NOMO-1 treated with dmso at 0.1 percent for 144 hours (cell line): ENCODE measurements at regions not wholly inside any gene's neighbourhood (a gene's known extent, or its start where the extent isn't known, plus 50 kb on each side); places are given as distances from the start of the nearest gene placed in this dataset.
"Not testable (repeated sequence)": the region's sequence is repeated elsewhere in the genome, so short reads cannot be mapped to it uniquely, and the experiment has no call there.

Experiments
- DNase-seq: peaks from one replicate; lab custom pipeline; 2025; ENCODE audit not compliant: unreplicated experiment; lab: John Stamatoyannopoulos, UW

DNA sequence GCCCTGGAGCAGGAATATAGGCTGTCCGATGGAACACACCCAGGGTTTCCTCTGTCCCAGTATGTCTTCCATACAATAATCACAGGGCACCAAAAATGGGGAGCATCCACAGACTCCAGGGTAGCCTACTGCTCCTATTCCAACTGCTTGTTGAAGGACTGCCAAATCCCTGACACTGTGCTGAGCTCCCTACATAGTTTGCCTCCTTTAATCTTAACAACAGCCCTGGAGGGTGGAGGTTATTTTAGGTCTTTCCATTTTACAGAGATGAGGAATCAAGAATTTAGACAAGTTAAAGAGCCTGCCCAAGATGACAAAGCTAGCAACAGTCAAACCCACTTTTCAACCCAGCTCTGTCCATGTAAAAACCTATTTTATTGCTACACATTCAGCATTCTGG, 790.4 kb downstream of the DIAPH3 start:
- no peak for DNase-seq

DNA sequence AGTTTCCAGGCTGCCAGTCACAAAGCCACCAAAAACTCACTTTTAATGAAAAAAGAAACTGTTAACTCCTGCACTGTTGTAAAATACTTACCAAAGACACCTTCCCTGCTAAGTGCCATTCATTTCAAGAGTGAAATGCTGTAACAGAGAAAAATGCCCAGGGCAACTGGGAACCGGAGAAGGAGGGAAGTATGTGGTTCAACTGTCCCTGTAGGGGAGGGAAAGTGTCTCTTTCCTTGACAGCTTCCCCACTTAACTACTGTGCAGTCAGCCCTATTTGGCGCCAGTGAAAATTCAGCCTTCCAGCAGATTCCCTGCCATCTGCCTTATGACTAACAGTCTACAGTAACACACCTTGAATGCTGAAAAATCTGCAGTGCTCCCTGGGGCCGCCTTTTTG, 789.0 kb downstream of the DIAPH3 start:
- DNase-seq, result no peak

DNA sequence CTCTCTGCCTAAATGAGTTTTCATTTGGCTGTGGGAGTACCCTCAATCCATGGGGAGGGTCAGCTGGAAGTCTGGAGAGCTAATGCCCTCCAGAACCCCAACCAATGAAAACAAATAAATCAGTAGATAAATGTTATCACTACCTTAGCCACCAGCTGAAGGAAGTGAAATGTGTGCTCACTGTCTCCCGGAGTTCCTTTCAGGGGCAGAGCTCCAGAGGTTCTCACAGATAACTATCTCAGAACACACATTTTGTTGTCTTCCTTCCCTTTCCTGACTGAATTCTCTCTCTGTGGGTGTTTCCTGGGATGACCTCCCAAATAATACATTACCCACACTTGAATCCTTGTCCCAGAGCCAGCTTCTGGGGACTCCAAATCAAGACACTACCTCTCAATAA, 779.6 kb downstream of the DIAPH3 start:
- no peak for DNase-seq

DNA sequence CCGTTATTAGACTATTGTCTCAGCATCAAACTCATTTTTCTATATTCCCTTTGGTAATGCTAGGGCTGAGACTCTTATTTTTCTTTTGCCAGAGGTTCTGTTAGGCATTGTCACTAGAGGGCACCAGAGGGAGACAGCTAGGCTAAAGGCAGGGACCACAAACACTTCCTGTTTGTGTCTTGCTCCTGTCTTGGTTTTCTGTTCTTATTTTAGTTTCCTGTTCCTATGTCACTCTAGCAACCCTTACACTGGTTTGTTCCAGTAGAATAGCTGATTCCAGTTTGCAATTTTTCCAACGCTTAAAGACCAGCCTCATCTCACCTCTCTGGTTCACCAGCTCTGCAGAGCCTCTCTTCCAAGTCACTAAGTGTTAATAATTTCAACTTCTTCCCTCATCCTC, 772.0 kb downstream of the DIAPH3 start:
- DNase-seq, result peak; percentile 68

DNA sequence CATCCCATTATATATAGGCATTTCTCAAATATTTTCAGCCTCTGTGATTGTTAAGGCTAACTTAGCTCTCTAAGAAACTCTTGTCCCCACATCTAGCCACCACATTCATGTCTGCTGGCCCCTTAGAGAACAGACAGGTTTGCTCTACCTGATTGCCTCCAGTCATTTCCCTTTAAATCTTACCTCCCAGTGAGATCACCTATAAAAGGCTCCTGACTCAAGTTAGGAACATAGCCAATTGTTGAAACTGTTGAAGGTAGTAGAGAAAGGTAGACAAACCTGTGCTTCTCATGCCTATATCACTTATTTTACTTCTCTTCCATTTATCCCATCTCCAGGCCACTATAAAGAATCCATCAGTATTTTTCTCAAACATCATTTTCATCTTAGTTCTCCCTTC, 771.4 kb downstream of the DIAPH3 start:
- DNase-seq, result no peak

DNA sequence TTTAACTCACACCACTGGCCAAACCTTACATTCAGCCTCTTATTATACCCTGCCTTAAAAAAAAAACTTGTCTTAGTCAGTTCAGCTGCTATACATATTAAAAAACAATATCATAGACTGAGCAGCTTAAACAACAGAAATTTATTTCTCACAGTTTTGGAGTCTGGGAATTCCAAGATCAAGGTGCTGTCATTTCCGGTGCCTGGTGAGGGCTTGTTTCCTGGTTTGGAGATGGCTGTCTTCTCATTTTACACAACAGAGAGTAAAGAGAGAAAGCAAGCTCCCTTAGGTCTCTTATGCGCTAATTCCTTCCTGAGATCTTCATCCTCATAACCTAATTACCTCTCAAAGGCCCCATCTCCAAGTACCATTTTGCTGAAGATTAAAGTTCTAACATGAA, 769.2 kb downstream of the DIAPH3 start:
- no peak for DNase-seq

DNA sequence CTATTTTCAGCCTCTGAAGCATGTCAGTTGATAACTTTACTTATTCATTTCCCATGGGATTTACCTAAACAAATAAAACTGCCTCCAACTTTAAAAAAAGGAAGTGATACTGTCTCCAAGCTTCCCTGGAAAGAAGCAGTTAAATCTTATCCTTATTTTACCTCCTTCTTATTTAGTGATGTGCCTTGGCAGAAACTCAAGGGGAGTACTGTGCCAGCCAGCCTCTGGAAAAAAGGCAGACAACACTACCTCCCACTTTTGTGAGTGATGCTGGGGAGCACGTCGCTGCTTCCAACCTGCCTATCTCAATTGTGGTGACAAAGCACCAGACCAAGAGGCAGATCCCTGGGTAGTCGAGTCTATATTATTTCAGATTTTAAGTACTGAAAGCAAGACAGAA, 765.6 kb downstream of the DIAPH3 start:
- no peak for DNase-seq

DNA sequence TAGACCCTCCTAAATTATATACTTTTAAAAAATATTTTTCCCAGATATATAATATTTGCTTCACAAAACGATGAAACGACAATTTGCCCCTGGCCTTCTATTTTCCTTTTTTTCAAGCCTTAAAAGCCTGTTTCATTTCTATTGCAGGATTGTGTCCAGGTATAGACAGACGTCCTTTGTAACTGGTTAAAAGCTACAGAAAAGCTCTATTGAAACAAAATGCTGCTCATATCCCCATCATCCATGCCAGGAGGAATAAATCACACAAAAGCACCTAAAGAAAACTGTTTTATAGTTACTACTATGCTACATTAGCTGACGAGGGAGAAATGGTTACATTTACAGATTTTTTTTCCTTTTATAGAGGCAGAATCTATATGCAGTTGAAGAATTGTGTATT, 765.1 kb downstream of the DIAPH3 start:
- DNase-seq, result no peak

DNA sequence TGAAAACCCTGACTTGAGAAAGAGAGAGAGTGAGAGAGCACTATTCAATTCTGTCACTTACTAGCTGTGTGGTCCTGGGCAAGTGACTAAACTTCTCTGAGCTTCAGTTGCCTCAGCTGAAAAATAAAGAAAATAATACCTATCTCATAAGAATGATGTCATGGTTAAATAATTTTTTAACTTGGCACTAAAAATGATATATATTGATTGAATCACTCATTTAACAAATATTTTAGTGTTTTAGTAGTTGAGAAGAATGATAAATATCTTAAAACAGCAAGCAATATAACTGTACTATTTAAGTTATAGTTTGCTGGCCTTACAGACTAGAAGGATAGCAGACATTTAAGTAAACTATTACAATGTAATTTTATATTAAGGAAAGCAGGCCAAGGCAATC, 764.2 kb downstream of the DIAPH3 start:
- no peak for DNase-seq

DNA sequence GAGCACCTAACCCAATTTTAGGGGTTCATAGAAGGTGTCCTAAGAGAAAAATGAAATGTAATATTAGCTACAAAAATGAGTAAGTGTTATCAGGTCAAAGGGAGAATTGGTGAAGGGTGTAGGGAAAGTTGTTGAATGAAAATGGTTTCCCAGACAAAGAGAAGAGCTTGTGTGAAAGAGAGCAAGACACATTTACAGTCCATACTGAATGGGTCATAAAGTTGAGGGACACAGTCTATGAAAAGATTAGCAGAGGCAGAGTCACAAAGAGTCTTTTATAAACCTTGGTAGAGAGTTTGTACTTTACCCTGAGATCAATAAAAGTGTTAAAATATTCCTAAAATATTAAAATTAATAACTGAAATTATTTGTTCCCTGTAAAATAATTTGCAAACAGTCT, 759.4 kb downstream of the DIAPH3 start:
- no peak for DNase-seq

DNA sequence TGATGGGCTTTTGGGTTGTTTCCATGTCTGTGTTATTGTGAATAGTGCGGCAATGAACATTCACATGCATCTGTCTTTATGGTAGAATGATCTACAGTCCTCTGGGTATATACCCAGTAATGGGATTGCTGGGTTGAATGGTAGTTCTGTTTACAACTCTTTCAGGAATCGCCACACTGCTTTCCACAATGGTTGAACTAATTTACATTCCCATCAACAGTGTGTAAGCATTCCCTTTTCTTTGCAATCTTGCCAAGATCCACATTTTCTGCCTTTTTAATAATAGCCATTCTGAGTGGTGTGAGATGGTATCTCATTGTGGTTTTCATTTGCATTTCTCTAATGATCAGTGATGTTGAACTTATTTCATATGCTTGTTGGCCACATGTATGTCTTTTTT, 756.5 kb downstream of the DIAPH3 start:
- DNase-seq, result not testable (repeated sequence)

DNA sequence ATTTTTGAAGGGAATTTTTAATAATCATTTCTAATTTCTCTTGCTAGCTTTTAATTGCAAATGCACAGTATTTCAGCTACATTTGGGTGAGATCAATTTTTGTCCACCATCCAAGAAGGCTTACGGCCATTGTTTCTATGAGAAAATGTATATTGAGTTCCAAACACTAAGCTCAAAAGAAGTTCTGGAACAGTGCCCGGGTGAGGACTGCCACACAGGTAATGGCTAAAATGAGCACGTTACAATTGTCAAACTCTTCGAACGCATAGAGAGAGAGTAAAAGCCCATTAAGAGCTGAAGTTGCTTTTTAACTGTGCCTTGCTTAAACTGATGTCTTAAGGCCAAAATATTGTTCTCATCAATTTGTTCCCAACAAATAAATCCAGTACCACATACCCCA, 755.0 kb downstream of the DIAPH3 start:
- DNase-seq, result no peak

DNA sequence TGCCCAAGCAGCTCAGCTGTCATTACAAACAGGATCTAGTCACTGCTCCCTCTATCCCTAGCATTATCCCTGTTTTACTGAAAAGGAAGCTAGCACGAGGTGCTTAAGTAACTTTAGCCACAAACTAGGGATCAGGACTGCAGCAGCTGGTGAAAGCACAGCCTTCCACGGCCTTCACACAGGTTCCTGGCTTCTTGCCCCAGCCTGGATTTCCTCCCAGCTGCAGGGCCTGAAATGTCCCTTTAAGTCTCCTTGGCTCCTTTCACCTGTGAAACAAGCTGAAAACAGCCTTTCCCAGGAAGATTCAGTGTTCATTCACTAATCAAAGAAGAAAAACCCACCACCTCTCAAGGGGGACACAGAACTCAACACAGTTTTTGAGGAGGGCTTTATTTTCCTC, 754.5 kb downstream of the DIAPH3 start:
- no peak for DNase-seq

DNA sequence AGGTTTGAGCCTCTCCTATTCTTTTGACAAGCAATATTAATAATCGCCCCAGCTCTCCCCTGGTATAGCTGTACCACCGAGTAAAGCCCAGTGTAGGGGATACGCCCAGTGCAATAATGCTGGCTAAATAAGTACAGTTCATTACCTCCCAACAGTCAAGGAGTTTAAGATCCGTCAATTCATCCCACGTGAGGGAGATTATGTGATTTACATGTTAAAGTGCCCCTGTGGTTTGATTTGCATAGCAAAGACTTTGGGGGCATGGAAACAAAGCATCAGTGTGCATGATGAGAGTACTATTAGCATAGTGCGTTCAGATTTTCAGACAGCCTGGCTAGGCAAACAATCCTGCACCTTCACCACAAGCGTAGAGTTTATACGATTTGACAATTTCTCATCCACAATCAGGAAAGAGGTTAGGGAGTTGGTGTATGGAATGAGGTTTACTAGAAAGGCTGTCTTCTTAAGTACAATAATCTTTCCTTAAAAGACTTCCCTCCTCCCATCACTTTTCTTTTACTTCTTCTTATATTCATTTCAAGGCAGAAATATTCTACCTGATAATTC, 754.0 kb downstream of the DIAPH3 start:
- no peak for DNase-seq

DNA sequence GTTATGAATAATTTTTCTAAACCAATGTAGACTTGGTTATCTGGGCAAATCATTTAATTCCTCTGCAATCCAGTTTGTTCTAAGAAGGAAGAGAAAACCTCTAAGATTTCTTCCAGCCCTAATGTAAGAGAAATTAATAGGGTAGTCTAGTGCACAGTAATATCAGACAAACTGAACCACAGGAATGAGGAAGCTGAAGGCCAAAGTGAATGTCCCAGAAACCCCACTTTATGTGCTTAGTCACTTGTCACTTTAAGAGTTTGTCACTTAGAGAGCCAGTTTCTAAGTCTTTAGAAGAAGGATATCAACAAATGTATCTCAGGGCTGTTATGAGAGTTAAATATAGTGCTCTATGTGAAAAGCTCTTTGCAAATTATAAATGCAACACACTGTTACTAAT, 750.6 kb downstream of the DIAPH3 start:
- peak; percentile 51 for DNase-seq

DNA sequence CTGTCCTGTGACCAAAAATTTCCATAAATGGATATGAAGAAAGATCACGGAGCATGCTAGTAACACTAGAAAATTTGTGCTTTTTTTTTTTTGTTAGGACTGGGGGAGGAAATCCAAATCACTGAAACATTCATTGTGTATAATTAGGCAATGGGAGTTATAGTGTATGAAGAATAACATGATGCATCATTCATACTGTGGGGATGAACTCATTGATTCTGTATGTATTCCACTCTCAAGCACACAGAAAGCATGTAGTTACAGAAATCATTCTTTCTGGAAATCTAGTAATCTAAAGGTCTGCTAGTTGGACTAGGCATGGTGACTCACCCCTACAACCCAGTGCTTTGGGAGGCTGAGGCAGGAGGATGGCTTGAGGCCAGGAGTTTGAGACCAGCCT, 749.7 kb downstream of the DIAPH3 start:
- no peak for DNase-seq

DNA sequence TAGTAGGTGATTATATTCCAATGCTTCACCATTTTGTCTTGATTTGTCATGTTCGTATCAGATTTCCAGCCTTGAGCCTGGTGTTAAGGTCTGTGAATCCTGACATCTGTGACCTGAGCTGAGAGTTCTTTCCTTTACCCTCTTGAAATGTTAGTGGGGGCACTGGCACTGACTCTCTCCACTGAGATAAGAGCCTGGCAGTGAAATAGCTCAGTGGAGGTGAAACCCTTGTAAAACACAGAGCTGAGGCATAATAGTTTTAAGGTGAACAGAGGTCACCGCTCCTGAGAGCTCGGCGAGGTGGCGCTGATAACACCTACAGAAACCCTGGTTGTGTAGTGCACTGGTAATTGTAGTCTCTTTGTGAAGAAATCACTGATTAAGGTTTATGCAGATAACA, 748.2 kb downstream of the DIAPH3 start:
- DNase-seq, result no peak

DNA sequence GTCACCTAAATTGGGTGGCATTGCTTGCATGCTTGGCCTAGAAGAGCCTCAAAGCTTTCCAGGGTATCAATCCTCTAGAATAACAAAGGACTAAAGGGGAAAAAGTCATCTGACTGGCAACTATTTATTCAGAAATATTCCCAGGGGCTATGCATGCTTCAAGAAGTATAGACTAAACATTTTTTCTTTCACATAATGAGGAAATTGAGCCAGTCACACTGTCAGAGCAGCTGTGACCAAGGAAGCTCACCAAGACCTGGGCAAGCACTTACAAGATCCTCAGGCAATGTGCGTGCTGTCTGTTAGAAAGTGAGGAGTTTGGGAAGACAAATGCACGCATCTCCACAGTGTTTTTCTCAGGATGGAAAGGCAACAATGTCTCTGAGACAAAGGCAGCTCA, 747.2 kb downstream of the DIAPH3 start:
- DNase-seq, result no peak

DNA sequence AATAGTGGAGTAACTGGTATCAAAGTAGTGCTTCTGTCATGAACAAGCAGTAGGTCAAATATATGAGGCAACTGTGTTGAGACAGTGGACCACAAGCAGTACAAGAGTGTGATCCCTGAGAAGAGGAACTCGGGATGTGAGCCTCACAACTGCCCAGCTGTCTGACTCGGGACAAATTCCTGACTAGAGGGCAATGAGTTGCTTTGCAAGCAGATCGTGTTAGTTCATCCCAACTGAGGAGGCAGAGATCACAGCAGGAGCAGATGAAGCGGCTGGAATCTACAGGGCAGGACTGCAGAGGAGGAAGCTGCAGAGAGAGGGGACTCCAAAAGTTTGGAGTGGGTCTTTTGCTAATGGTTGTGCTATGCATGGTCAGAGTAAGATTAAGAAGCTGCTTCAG, 741.1 kb downstream of the DIAPH3 start:
- no peak for DNase-seq

DNA sequence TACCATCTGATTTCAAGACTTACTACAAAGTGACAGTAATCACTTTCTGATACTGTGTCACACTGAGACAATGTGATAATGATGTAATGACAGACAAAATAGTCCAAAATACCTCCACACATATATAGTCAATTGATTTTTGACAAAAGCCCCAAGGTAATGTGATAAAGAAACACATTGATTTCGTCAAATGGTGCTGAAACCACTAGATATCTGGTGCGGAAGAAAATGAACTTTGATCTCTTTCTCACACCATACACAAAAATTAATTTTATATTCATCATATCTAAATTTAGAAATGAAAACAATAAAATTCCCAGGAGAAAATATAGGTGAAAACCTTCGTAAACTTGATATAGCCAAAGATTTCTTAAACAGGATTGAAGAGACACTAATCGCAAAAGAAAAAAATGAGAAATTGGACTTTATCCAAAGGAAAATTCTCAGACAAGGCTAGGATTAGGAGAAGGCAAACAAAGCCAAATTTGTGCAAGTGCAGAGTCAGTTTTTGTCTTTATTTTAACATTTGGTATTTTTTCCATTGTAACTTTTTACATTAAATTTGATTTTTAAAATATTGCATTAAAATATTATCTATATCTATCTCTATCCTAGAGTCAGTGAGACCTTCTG, 739.9 kb downstream of the DIAPH3 start:
- no peak for DNase-seq

DNA sequence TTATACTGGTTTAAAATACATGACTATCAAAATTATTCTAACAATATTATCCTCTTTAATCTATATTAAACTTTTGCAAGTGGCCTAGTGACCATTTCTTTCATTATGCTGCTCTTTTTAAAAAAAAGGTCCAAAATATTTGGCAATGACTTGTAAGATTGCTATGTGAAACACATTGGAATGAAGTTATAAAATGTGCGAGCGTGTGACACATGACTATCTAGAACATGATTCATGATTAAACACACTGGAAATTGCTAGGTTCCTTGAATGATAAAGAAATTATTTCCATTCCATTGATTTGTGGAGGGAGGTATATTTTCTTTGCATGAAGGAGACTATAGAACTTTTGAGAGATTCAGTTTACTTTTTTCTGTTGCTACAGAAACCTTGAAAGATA, 739.1 kb downstream of the DIAPH3 start:
- DNase-seq, result no peak

DNA sequence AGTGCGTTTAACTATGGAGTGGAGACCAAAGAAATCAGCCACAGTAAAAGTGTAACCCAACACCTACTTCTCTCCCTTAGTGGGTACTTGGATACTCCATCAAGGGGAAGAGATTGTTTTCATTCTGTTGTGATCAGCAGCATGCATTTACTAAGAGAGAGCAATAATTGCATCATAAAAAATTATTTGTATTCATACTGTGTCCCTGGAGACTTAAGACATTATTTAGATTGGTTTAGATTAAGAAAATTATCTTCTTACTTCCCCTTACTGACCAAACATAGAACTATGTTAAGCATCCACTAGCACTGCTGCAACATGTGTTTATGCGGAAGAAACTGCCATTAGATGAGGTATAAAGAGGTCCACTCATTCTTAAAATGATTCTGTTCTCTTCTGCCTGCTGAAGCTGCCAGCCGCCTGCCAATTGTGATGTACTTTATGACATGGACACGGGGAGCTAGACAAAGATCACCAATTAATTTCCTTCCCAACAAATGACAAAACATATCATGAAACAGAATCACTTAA, 738.5 kb downstream of the DIAPH3 start:
- DNase-seq, result no peak

DNA sequence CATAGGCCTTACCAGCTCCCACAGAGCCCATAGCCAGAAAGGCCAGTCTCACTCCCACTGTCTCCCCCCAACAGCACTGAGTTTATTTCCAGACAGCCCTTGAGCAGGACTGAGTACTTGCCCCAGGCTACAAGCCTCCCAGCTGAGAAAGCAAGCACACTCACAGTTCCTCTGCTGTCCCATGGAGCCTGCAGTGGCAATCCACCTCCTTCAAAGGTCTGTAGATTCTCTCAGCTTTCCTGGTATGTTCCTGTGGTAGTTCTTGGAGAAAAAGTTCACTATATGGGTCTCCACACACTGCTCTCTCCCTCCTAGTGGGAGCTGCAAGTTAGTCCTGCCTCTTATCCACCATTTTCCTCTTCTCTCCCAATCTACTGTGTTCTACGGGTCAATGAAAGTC, 728.7 kb downstream of the DIAPH3 start:
- DNase-seq, result no peak
